Endothelial cell of umbilical vein (primary cell): ENCODE measurements at regions not wholly inside any gene's neighbourhood (a gene's known extent, or its start where the extent isn't known, plus 50 kb on each side); places are given as distances from the start of the nearest gene placed in this dataset.

Source experiments
- BruUV-seq: library from RNA; stranded (reverse); fragments of 400-500 nt; replicated peaks from 2 replicates; lab custom pipeline; 2021; lab: Mats Ljungman, UMichigan
- CTCF ChIA-PET: fragments of 300-600, 350-600 bp; sonication (Branson Sonifier 250); formaldehyde crosslinking; loops from one replicate; lab custom pipeline; 2021; ENCODE audit warnings: antibody characterized with exemption, inconsistent platforms; lab: Charles Lee
- POLR2A ChIA-PET: fragments of 300-600, 350-600 bp; sonication (Branson Sonifier 250); formaldehyde crosslinking; loops from one replicate; lab custom pipeline; 2021; ENCODE audit warnings: antibody characterized with exemption, inconsistent platforms; lab: Charles Lee
- DNase-seq: peaks from one replicate; pipeline ENCODE4 v3.0.0-alpha.2; 2011; ENCODE audit warnings: low read depth, low spot score
- FAIRE-seq: peaks from 2 replicates; lab custom pipeline; 2011; peaks lifted over from hg19 to GRCh38; lab: Jason Lieb, UNC
- H2AFZ ChIP-seq: 2 replicates; pipeline ENCODE4 v1.6.0; 2012; ENCODE audit warnings: low read depth, low read length, control low read depth, inconsistent platforms
- H3K27ac ChIP-seq: 2 replicates; pipeline ENCODE4 v1.5.1; 2011; ENCODE audit warnings: low read depth, mild to moderate bottlenecking, control low read depth, low read length, moderate library complexity; ENCODE audit not compliant: insufficient read depth
- H3K27me3 ChIP-seq, 2 experiments: 2 replicates each; pipeline versions ENCODE4 v1.6.0 to v1.6.1; 2011; ENCODE audit warnings: low read length in 2 of 2, mixed read lengths in 1 of 2; ENCODE audit not compliant: control insufficient read depth in 2 of 2, insufficient read depth in 2 of 2
- H3K36me3 ChIP-seq, 2 experiments: 2 replicates in 1 of 2; 3 replicates in 1 of 2; pipeline ENCODE4 v1.5.1; 2011; ENCODE audit warnings: low read length in 2 of 2, mild to moderate bottlenecking in 1 of 2, moderate library complexity in 1 of 2; ENCODE audit not compliant: control insufficient read depth in 2 of 2, insufficient read depth in 2 of 2; ENCODE audit errors: extremely low read depth in 1 of 2
- H3K4me1 ChIP-seq: 3 replicates; pipeline ENCODE4 v1.5.1; 2011; ENCODE audit warnings: mild to moderate bottlenecking, low read length; ENCODE audit not compliant: control insufficient read depth, insufficient read depth; ENCODE audit errors: extremely low read depth
- H3K4me2 ChIP-seq: 2 replicates; pipeline ENCODE4 v1.6.1; 2011; ENCODE audit warnings: low read length, control low read depth, mixed read lengths; ENCODE audit not compliant: insufficient read depth
- H3K4me3 ChIP-seq, 3 experiments: fragments of 200-600 bp in 1 of 3; sonication (generic), shearing (Covaris generic) in 1 of 3; replicated peaks in 1 of 3; 2 replicates each; pipeline ENCODE4 v1.5.1; 2011 to 2016; ENCODE audit warnings: control low read depth in 3 of 3, low read length in 3 of 3, mild to moderate bottlenecking in 2 of 3, inconsistent platforms in 1 of 3, low read depth in 1 of 3, moderate library complexity in 1 of 3; ENCODE audit not compliant: insufficient read depth in 1 of 3
- H3K79me2 ChIP-seq: 2 replicates; pipeline ENCODE4 v1.6.0; 2012; ENCODE audit warnings: low read length, inconsistent platforms; ENCODE audit not compliant: control insufficient read depth, insufficient read depth
- H3K9ac ChIP-seq: replicated peaks from 2 replicates; pipeline ENCODE3; 2011; ENCODE audit warnings: low read length, control low read depth; ENCODE audit not compliant: insufficient read depth; ENCODE audit errors: extremely low read depth
- H3K9me1 ChIP-seq: replicated peaks from 3 replicates; pipeline ENCODE4 v1.6.0; 2011; ENCODE audit warnings: mild to moderate bottlenecking, low read length; ENCODE audit not compliant: control insufficient read depth, insufficient read depth; ENCODE audit errors: extremely low read depth
- H3K9me3 ChIP-seq: replicated peaks from 2 replicates; pipeline ENCODE4 v1.5.1; 2012; ENCODE audit warnings: low read length, inconsistent platforms; ENCODE audit not compliant: control insufficient read depth, insufficient read depth
- H4K20me1 ChIP-seq: replicated peaks from 2 replicates; pipeline ENCODE3; 2011; ENCODE audit warnings: mild to moderate bottlenecking, low read length; ENCODE audit not compliant: control insufficient read depth, insufficient read depth; ENCODE audit errors: extremely low read depth
- EZH2 ChIP-seq: IDR thresholded peaks from 2 replicates; pipeline ENCODE4 v1.6.1; 2012; ENCODE audit warnings: borderline replicate concordance, low read depth, mild to moderate bottlenecking, moderate library complexity, low read length, inconsistent platforms; ENCODE audit not compliant: severe bottlenecking
- FOS ChIP-seq: IDR thresholded peaks from 2 replicates; pipeline ENCODE4 v1.6.1; 2011; ENCODE audit warnings: mild to moderate bottlenecking, low read length, moderate library complexity, borderline replicate concordance; ENCODE audit not compliant: insufficient read depth
- JUN ChIP-seq: IDR thresholded peaks from 2 replicates; pipeline ENCODE4 v1.6.1; 2011; ENCODE audit warnings: borderline replicate concordance, low read depth; ENCODE audit not compliant: insufficient read length, insufficient read depth
- MYC ChIP-seq: IDR thresholded peaks from one replicate; pipeline ENCODE4 v1.6.1; 2011; ENCODE audit warnings: mild to moderate bottlenecking, low read depth, low read length
- POLR2AphosphoS5 ChIP-seq: IDR thresholded peaks from 2 replicates; pipeline ENCODE4 v1.6.1; 2012; ENCODE audit warnings: low read depth, mild to moderate bottlenecking, control low read depth, low read length, moderate library complexity; ENCODE audit not compliant: insufficient read depth
- dilution Hi-C: fragments of 300-500 bp; cut with MboI; formaldehyde crosslinking; loops from one replicate; pipeline ENCODE4 v1.15.0; 2019; ENCODE audit warnings: low sequenced_read_pairs; ENCODE audit not compliant: extremely low pct_ligation_motif_present
- intact Hi-C: fragments of 100-400 bp; cut with micrococcal nuclease; formaldehyde crosslinking; loops from one replicate; pipeline ENCODE4 v1.10.0; 2022
- TF ChIP-seq, protein P1 (sequence below), 2 donors: IDR thresholded peaks; 1 replicate in 1 of 2; 2 replicates in 1 of 2; pipeline ENCODE4 v1.5.1; 2011; ENCODE audit warnings: low read length in 2 of 2, mild to moderate bottlenecking in 2 of 2, moderate library complexity in 2 of 2, control low read depth in 1 of 2, inconsistent platforms in 1 of 2, low read depth in 1 of 2; ENCODE audit not compliant: insufficient read depth in 1 of 2; ENCODE audit errors: extremely low read depth in 1 of 2

DNA sequence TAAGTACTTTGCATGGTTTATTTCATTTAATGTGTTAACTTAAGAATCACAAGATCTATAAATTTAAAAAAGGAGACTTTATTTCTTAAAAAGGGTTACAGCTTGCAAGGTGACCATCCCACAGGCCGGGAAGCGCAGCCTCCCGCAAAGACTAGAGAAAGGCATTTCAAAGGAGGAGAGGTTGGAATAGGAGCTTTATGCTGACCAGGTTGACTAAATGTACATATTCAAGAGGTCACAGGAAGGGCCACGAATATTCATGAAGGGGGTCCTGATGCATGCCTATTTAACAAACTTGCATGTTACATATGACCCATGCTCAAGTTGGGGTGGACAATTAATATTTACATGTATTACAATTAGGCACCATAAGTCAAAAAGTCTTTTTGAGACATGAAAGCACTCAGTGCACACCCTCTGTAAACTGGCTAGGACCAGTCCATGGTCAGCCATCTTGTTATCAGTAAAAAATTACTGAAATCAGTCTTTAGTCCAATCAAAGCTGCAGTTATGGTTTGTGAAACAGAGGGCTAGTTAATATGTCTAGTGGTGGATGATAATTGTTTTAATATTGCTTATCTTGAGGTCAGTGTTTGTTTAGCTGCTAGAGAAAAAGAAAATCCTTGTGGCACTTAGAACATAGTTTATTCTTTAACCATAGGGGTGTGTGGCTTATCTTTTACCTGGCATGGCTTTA is 169.3 kb downstream of the KCNE4 start:
- no peaks in the 10 kb centered on the region for H4K20me1 ChIP-seq
- ChIA-PET CTCF (no interaction called here), POLR2A (no interaction called here)
- H3K27ac ChIP-seq: no peak overlapping the region
- TF ChIP-seq, protein P1, sequence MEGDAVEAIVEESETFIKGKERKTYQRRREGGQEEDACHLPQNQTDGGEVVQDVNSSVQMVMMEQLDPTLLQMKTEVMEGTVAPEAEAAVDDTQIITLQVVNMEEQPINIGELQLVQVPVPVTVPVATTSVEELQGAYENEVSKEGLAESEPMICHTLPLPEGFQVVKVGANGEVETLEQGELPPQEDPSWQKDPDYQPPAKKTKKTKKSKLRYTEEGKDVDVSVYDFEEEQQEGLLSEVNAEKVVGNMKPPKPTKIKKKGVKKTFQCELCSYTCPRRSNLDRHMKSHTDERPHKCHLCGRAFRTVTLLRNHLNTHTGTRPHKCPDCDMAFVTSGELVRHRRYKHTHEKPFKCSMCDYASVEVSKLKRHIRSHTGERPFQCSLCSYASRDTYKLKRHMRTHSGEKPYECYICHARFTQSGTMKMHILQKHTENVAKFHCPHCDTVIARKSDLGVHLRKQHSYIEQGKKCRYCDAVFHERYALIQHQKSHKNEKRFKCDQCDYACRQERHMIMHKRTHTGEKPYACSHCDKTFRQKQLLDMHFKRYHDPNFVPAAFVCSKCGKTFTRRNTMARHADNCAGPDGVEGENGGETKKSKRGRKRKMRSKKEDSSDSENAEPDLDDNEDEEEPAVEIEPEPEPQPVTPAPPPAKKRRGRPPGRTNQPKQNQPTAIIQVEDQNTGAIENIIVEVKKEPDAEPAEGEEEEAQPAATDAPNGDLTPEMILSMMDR (IDR thresholded peaks at IDR 0.05; ENCODE audit: extremely low read depth in 1 of 2, insufficient read depth in 1 of 2, low read depth in 1 of 2, low read length in 2 of 2): no peak
- TF ChIP-seq POLR2AphosphoS5 (no peak), JUN (no peak), EZH2 (no peak), MYC (no peak), FOS (no peak)
- intact Hi-C loops: no loop called here
- no peak for DNase-seq
- H3K4me1 ChIP-seq: no peaks in the 10 kb centered on the region
- H3K4me3 ChIP-seq: no peak overlapping the region
- H3K79me2 ChIP-seq: no peaks in the 10 kb centered on the region
- dilution Hi-C loops: no loop called here
- no peak for FAIRE-seq
- BruUV-seq: no TSS peak
- H3K9me1 ChIP-seq: no peaks in the 10 kb centered on the region
- H3K36me3 ChIP-seq: no peaks in the 10 kb centered on the region
- no peaks in the 10 kb centered on the region for H3K27me3 ChIP-seq
- H3K4me2 ChIP-seq: no peak overlapping the region
- H3K9me3 ChIP-seq: no peaks in the 10 kb centered on the region
- no peak overlapping the region for H3K9ac ChIP-seq
- H2AFZ ChIP-seq: no peak overlapping the region
